ENCODE measurements at regions not wholly inside any gene's neighbourhood (a gene's known extent, or its start where the extent isn't known, plus 50 kb on each side); places are given as distances from the start of the nearest gene placed in this dataset.

- FAIRE-seq, result no peak
- Histone ChIP-seq H3K27me3 (ENCODE audit: control insufficient read depth in 2 of 2, insufficient read depth in 2 of 2, low read length in 2 of 2) (no peaks in the 10 kb centered on the region), H4K20me1 (replicated peaks; ENCODE audit: control insufficient read depth, extremely low read depth, insufficient read depth, low read length) (no peaks in the 10 kb centered on the region), H3K9me1 (replicated peaks; ENCODE audit: control insufficient read depth, extremely low read depth, insufficient read depth, low read length) (no peaks in the 10 kb centered on the region), H3K79me2 (ENCODE audit: control insufficient read depth, insufficient read depth, low read length) (no peaks in the 10 kb centered on the region), H3K9me3 (replicated peaks; ENCODE audit: control insufficient read depth, insufficient read depth, low read length) (no peaks in the 10 kb centered on the region), H3K9ac (replicated peaks; ENCODE audit: extremely low read depth, insufficient read depth, low read length) (no peak overlapping the region), H3K27ac (ENCODE audit: insufficient read depth, low read depth, low read length) (no peak overlapping the region), H3K36me3 (ENCODE audit: control insufficient read depth in 2 of 2, extremely low read depth in 1 of 2, insufficient read depth in 2 of 2, low read length in 2 of 2) (no peaks in the 10 kb centered on the region), H3K4me2 (ENCODE audit: insufficient read depth, low read length) (no peak overlapping the region), H3K4me3 (replicated peaks in 1 of 3; ENCODE audit: insufficient read depth in 1 of 3, low read depth in 1 of 3, low read length in 3 of 3) (no peak overlapping the region), H3K4me1 (ENCODE audit: control insufficient read depth, extremely low read depth, insufficient read depth, low read length) (no peaks in the 10 kb centered on the region), H2AFZ (ENCODE audit: low read depth, low read length) (no peak overlapping the region)
- dilution Hi-C loops (cut with MboI; ENCODE audit: extremely low pct_ligation_motif_present, low sequenced_read_pairs) (no loop called here), intact Hi-C loops (cut with micrococcal nuclease) (no loop called here)
- no peak for DNase-seq (ENCODE audit: low read depth, low spot score)
- no peak for TF ChIP-seq MYC (IDR thresholded peaks at IDR 0.05; ENCODE audit: low read depth, low read length)
- TF ChIP-seq JUN (IDR thresholded peaks at IDR 0.05; ENCODE audit: borderline replicate concordance, insufficient read depth, insufficient read length, low read depth), result no peak
- TF ChIP-seq POLR2AphosphoS5 (IDR thresholded peaks at IDR 0.05; ENCODE audit: insufficient read depth, low read depth, low read length), result no peak
- no peak for TF ChIP-seq CTCF (IDR thresholded peaks at IDR 0.05; ENCODE audit: extremely low read depth in 1 of 2, insufficient read depth in 1 of 2, low read depth in 1 of 2, low read length in 2 of 2)
- TF ChIP-seq EZH2 (IDR thresholded peaks at IDR 0.05; ENCODE audit: borderline replicate concordance, low read depth, low read length, severe bottlenecking), result no peak
- no peak for TF ChIP-seq POLR2A (IDR thresholded peaks at IDR 0.05; ENCODE audit: low read depth, low read length)
- no peak for TF ChIP-seq GATA2 (IDR thresholded peaks at IDR 0.05; ENCODE audit: insufficient read depth, insufficient read length, low read depth, low read length)
- TF ChIP-seq, protein P1, sequence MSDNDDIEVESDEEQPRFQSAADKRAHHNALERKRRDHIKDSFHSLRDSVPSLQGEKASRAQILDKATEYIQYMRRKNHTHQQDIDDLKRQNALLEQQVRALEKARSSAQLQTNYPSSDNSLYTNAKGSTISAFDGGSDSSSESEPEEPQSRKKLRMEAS (IDR thresholded peaks at IDR 0.05; ENCODE audit: insufficient read depth, insufficient read length), result no peak
- TF ChIP-seq FOS (IDR thresholded peaks at IDR 0.05; ENCODE audit: borderline replicate concordance, insufficient read depth, low read length), result no peak
- POLR2A ChIA-PET, result no interaction called here
- CTCF ChIA-PET, result no interaction called here
- no TSS peak for BruUV-seq (replicated peaks)
Measured at GRCh38 chr13:106961216-106961615, 393.3 kb upstream of the ARGLU1 start.
